B cell (primary cell): ENCODE measurements at regions not wholly inside any gene's neighbourhood (a gene's known extent, or its start where the extent isn't known, plus 50 kb on each side); places are given as distances from the start of the nearest gene placed in this dataset.

ENCODE experiments used
- ATAC-seq: fragments of 200-7000 bp; cut with Tn5 transposase; one replicate; pipeline ENCODE4 v1.10.0; 2021; ENCODE audit warnings: low read depth, mild to moderate bottlenecking, moderate number of reproducible peaks, moderate library complexity
- CTCF ChIA-PET: fragments of 350-600 bp; sonication (Branson Sonifier 250); formaldehyde crosslinking; loops from one replicate; lab custom pipeline; 2021; ENCODE audit warnings: antibody characterized with exemption, inconsistent platforms; lab: Charles Lee
- POLR2A ChIA-PET: fragments of 350-600 bp; sonication (Branson Sonifier 250); formaldehyde crosslinking; loops from one replicate; lab custom pipeline; 2021; ENCODE audit warnings: antibody characterized with exemption; lab: Charles Lee
- DNase-seq: peaks from one replicate; pipeline ENCODE4 v3.0.0; 2013
- H2AFZ ChIP-seq: 2 replicates; pipeline ENCODE4 v1.6.1; 2012; ENCODE audit warnings: mild to moderate bottlenecking, low read depth, low read length; ENCODE audit not compliant: insufficient read depth, poor library complexity, severe bottlenecking
- H3K27ac ChIP-seq, 2 donors: 1 replicate in 1 of 2; 2 replicates in 1 of 2; pipeline ENCODE4 v1.5.1; 2012 to 2013; ENCODE audit warnings: low read length in 2 of 2, mild to moderate bottlenecking in 2 of 2, moderate library complexity in 1 of 2
- H3K27me3 ChIP-seq, 4 experiments: fragments of 200-600 bp in 1 of 4; sonication (generic) in 1 of 4; replicated peaks in 1 of 4; 1 replicate in 2 of 4; 2 replicates in 2 of 4; pipeline versions ENCODE4 v1.6.1 to v1.7.0; 2013 to 2016; ENCODE audit warnings: low read length in 3 of 4, mild to moderate bottlenecking in 2 of 4, mixed read lengths in 1 of 4, moderate library complexity in 1 of 4; ENCODE audit not compliant: insufficient read depth in 4 of 4, control insufficient read depth in 3 of 4; ENCODE audit errors: control extremely low read depth in 1 of 4
- H3K36me3 ChIP-seq, 2 experiments: replicated peaks in 1 of 2; 1 replicate in 1 of 2; 2 replicates in 1 of 2; pipeline versions ENCODE4 v1.6.1 to v1.7.1; 2013; ENCODE audit warnings: low read length in 1 of 2; ENCODE audit not compliant: insufficient read depth in 2 of 2, control insufficient read depth in 1 of 2; ENCODE audit errors: control extremely low read depth in 1 of 2, extremely low read depth in 1 of 2
- H3K4me1 ChIP-seq, 2 donors: fragments of 200-600 bp in 1 of 2; sonication (generic) in 1 of 2; 1 replicate in 1 of 2; 2 replicates in 1 of 2; pipeline versions ENCODE4 v1.5.1 to v1.6.1; 2013 to 2017; ENCODE audit warnings: low read length in 2 of 2; ENCODE audit not compliant: control insufficient read depth in 2 of 2, insufficient read depth in 2 of 2
- H3K4me2 ChIP-seq: replicated peaks from 2 replicates; pipeline ENCODE3; 2012; ENCODE audit warnings: mild to moderate bottlenecking, low read depth, low read length; ENCODE audit not compliant: poor library complexity, severe bottlenecking
- H3K4me3 ChIP-seq, 5 experiments: fragments of 200-600 bp in 1 of 5; sonication (generic) in 1 of 5; 1 replicate in 3 of 5; 2 replicates in 2 of 5; pipeline versions ENCODE4 v1.5.1 to v1.7.0; 2011 to 2016; ENCODE audit warnings: low read length in 4 of 5, mild to moderate bottlenecking in 4 of 5, low read depth in 2 of 5, control low read depth in 1 of 5, moderate library complexity in 1 of 5; ENCODE audit not compliant: insufficient read depth in 1 of 5; ENCODE audit errors: control extremely low read depth in 1 of 5, extremely low read depth in 1 of 5
- H3K79me2 ChIP-seq: fragments of 200-600 bp; sonication (generic); one replicate; pipeline ENCODE4 v1.6.0; 2016; ENCODE audit warnings: low read length; ENCODE audit not compliant: control insufficient read depth, insufficient read depth
- H3K9ac ChIP-seq: fragments of 200-600 bp; sonication (generic); 2 replicates; pipeline ENCODE4 v1.6.1; 2017; ENCODE audit warnings: mild to moderate bottlenecking, low read length, moderate library complexity
- H3K9me3 ChIP-seq, 3 donors: one replicate each; pipeline versions ENCODE4 v1.6.1 to v1.7.1; 2013; ENCODE audit warnings: low read length in 2 of 3; ENCODE audit not compliant: control insufficient read depth in 2 of 3, insufficient read depth in 1 of 3; ENCODE audit errors: control extremely low read depth in 1 of 3
- H4K20me1 ChIP-seq: 2 replicates; pipeline ENCODE4 v1.6.0; 2012; ENCODE audit warnings: mild to moderate bottlenecking, low read length; ENCODE audit not compliant: insufficient read depth, control insufficient read depth, poor library complexity, severe bottlenecking
- H3K27ac Mint-ChIP-seq: one replicate; pipeline ENCODE4 v1.8.0; 2021; ENCODE audit warnings: mixed read lengths
- H3K27me3 Mint-ChIP-seq: one replicate; pipeline ENCODE4 v1.8.0; 2021; ENCODE audit warnings: mixed read lengths
- H3K4me1 Mint-ChIP-seq: one replicate; pipeline ENCODE4 v1.8.0; 2021; ENCODE audit warnings: mixed read lengths
- H3K4me3 Mint-ChIP-seq: one replicate; pipeline ENCODE4 v1.8.0; 2021; ENCODE audit warnings: mixed read lengths
- H3K9me3 Mint-ChIP-seq: one replicate; pipeline ENCODE4 v1.8.0; 2022; ENCODE audit warnings: mixed read lengths; ENCODE audit not compliant: insufficient read depth
- CTCF ChIP-seq: fragments of 200-600 bp; IDR thresholded peaks from one replicate; pipeline ENCODE4 v1.8.0; 2022; ENCODE audit warnings: antibody characterized with exemption, mild to moderate bottlenecking
- EZH2 ChIP-seq: IDR thresholded peaks from 2 replicates; pipeline ENCODE4 v1.6.1; 2012; ENCODE audit warnings: borderline replicate concordance, low read depth, mild to moderate bottlenecking, moderate library complexity, low read length; ENCODE audit not compliant: insufficient read depth, poor library complexity, severe bottlenecking
- WGBS: methylation state at CpG from one replicate; pipeline ENCODE4 v1.1.5; 2013; ENCODE audit warnings: missing lambda C conversion rate; ENCODE audit not compliant: insufficient coverage; 5-methylcytosine and 5-hydroxymethylcytosine counted together
- intact Hi-C: fragments of 100-400 bp; cut with micrococcal nuclease; formaldehyde crosslinking; loops from one replicate; pipeline ENCODE4 v1.10.0; 2022

GRCh38 chr1:221875004-221875330 is 133.1 kb upstream of the DUSP10 start:
- Histone ChIP-seq H3K36me3 (no peaks in the 10 kb centered on the region), H3K4me2 (no peak overlapping the region), H3K27ac (no peak overlapping the region), H3K79me2 (no peaks in the 10 kb centered on the region), H2AFZ (no peak overlapping the region), H3K9ac (no peak overlapping the region), H4K20me1 (no peaks in the 10 kb centered on the region), H3K27me3 (no peaks in the 10 kb centered on the region), H3K9me3 (no peaks in the 10 kb centered on the region), H3K4me3 (no peak overlapping the region), H3K4me1 (peaks cover 0 to 4% of the 10 kb centered on the region in 2 donors)
- H3K9me3 Mint-ChIP-seq = no peaks in the 10 kb centered on the region
- H3K27me3 Mint-ChIP-seq = no peaks in the 10 kb centered on the region
- ChIA-PET CTCF (no interaction called here), POLR2A (no interaction called here)
- no peak overlapping the region for H3K4me3 Mint-ChIP-seq
- no peak for ATAC-seq
- TF ChIP-seq EZH2 = no peak
- TF ChIP-seq CTCF = no peak
- no peak for DNase-seq
- intact Hi-C loops = no loop called here
- H3K4me1 Mint-ChIP-seq = peaks cover 10% of the 10 kb centered on the region
- no peak overlapping the region for H3K27ac Mint-ChIP-seq
- 100% methylated on average over 1 of the region's 4 CpGs for WGBS

GRCh38 chr1:221874285-221875003 is 132.6 kb upstream of the DUSP10 start:
- Mint-ChIP-seq H3K4me1 (peaks cover 10% of the 10 kb centered on the region), H3K27me3 (no peaks in the 10 kb centered on the region), H3K4me3 (no peak overlapping the region), H3K9me3 (no peaks in the 10 kb centered on the region), H3K27ac (no peak overlapping the region)
- H3K79me2 ChIP-seq = no peaks in the 10 kb centered on the region
- DNase-seq (no peak), ATAC-seq (no peak)
- intact Hi-C loops = no loop called here
- 78% methylated on average over 3 of the region's 3 CpGs for WGBS
- H3K27ac ChIP-seq = no peak overlapping the region
- no peak overlapping the region for H3K9ac ChIP-seq
- H2AFZ ChIP-seq = no peak overlapping the region
- TF ChIP-seq CTCF = no peak
- no peak for TF ChIP-seq EZH2
- no peak overlapping the region for H3K4me3 ChIP-seq
- H3K9me3 ChIP-seq = no peaks in the 10 kb centered on the region
- H3K36me3 ChIP-seq = no peaks in the 10 kb centered on the region
- no peaks in the 10 kb centered on the region for H3K27me3 ChIP-seq
- peaks cover 0 to 4% of the 10 kb centered on the region in 2 donors for H3K4me1 ChIP-seq
- H3K4me2 ChIP-seq = no peak overlapping the region
- CTCF ChIA-PET = interaction anchor here (1.2 kb wide), 1 partner anchor 132 kb away, joined by 3 read pairs; the partner anchor contains the start of gene DUSP10
- POLR2A ChIA-PET = no interaction called here
- no peaks in the 10 kb centered on the region for H4K20me1 ChIP-seq
